HG03521 (cell line): ENCODE measurements at regions not wholly inside any gene's neighbourhood (a gene's known extent, or its start where the extent isn't known, plus 50 kb on each side); places are given as distances from the start of the nearest gene placed in this dataset.

Experiments used
- ATAC-seq: cut with Tn5 transposase; IDR thresholded peaks from one replicate; pipeline ENCODE4 v1.9.1; 2021; ENCODE audit warnings: mild to moderate bottlenecking, moderate library complexity; ENCODE audit not compliant: unreplicated experiment

DNA sequence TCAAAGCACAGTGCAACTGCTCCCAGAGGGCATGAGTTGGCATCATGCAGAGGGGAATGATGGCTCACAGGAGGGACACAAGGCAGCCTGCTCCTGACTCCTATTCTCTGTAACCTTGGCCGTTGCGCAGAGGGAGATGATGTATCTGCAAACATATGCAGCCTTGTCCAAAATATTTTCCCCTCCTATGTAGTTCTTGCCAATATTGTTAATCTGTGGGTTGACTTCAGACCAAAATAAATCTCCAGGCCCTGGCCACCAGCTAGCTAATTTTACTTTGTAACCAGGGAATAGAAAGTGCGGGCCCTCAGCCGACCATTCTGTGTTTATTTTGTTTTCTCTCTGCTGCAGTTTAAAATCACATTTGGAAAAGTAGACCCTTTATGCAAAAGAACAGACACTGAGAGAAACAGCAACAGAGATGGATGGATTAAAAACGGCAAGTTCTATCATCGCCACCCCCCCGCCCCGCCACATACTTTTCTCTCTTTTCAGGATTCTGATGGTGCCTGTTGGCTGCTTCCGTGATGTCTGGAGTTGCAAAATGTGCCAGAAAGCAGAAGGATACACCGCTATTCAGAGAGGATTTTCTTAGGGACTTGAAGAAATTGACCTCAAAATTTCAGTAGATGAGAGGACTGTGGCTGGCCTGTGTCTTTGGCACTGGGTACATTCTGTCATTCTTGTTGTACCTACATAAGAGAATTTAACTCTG is 185.3 kb upstream of the BCOR start:
- no peak for ATAC-seq

DNA sequence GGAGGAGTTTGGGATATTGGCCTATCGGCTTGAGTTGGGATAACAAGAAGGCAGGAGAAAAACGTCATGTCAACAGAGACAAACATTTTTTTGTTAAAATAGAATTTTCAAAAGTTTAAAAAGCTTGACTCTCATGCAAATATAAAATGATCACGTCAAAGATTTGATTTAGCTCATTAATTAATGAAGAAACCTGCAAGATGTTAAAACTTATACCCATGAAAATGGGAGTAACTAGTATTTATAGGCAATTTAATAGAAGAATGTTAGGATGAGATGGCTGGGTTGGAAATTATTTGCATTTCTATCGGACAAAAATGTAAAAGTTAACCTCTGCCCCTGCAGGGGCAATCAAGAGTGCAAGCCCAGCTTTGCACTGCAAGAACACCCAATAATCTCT is 184.6 kb upstream of the BCOR start:
- no peak for ATAC-seq

DNA sequence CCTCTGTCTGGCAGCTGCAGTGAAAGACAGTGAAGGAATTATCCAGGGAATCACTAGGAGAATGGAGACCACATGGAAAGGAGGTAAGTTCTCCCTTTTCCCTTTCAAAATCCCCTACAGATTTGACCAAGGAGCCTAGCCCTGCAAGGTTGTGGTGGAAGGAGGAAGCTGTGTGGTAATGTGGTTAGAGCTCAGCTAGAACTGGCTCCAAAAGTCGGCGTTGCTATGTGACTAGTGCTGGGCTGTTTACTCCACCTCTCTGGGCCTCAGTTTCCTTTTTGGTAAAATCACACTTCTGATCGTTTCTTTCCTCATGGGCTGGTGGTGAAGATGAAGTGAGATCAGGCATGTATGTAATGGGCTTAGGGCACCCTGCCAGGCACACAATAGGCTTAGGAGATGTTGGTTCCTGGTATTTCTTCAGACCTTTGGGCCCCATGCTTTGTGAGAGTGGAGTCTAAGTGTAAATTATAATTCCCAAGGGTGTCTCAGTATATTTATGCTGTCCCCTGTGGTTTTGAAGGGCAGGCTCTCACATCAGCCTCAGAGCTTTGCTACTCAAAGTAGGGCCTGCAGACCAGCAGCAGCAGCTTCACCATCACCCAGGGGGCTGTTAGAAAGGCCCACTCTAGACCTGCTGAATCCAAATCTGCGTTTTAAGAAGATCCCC is 183.7 kb upstream of the BCOR start:
- no peak for ATAC-seq

DNA sequence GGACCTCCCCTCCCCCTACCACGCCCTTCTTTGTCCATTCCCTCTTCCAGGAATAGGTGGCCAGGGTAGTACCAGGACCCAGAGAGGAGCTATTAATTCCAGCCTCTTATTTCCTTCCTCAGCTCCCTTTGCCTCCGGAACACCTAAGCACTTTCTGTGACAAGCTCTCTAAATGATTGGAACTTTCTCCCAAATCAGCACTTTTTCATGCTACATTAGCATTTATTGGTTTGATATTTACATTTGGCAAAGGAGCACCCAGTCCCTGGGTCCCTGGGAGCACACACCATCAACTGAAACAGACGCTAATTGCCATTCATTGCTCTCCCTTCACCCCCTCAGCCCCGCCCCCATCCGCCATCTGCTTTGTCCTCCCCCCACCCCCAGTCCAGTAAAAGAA is 182.0 kb upstream of the BCOR start:
- no peak for ATAC-seq

DNA sequence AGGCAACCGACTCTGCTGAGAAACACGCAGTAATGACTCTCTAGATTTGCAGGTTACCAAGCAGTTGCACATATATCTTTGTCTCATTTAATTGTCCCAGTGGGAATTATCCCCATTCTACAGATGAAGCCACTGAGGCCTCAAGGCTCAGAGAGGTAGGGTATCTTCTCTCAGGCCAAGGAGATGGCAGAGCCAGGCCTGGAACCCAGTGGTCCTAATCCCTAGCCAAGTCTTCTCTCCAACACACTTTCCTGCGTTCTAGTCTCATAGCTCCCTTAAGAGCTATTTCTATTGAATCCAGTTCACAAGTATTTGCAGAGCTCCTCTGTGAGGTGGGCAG is 181.3 kb upstream of the BCOR start:
- no peak for ATAC-seq

DNA sequence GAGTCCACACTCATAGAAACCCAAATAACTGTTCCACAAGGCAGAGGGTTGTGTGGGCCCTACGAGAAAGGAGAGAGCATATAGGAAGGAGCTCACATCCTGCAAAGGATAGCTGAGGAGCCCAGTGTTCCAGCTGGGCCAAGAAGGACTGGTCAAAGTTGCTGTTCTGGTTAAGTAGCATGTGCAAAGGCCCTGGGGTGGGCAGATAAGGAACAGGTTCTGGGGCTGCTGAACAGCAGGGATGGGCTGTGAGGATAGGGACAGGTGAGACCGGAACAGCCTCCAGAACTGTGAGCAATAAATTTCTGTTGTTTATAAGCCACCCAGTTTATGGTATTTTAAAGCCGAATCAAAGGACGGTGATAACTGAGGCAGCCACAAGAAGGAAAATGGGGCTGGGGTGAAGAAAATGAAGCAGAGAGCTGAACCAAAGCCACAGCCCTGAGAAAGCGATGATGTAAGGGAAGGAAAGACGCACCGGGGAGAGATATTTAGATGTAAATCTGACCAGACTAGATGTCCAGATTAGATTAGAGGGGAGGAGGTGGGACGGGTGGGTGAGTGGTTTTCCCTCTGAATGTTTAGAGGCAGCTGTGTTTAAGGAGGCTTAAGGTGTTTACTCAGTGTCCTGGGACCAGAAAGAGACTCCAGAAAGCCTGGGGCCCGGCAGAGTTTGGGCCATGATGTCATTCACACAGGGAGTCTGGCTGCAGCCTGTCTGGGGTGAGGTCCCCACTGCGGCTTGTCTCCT is 180.8 kb upstream of the BCOR start:
- no peak for ATAC-seq

DNA sequence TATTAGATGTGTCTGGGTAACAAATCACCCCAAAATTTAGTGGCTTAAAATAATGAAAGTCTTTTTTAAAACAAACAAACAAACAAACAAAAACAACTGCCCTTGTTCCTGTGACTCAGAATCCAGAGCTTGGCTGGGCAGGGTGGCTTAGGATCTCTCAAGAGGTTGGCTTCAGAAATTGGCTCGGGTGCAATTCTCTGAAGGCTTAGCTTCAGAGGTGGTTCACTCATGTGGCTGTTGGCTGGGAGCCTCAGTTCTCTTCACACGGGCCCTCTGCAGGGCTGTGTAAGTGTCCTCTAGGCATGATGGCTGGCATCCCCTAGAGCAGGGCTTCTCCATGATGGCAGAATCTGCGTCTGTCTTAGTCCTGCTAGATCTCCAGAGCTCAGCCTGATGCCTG is 179.9 kb upstream of the BCOR start:
- no peak for ATAC-seq

DNA sequence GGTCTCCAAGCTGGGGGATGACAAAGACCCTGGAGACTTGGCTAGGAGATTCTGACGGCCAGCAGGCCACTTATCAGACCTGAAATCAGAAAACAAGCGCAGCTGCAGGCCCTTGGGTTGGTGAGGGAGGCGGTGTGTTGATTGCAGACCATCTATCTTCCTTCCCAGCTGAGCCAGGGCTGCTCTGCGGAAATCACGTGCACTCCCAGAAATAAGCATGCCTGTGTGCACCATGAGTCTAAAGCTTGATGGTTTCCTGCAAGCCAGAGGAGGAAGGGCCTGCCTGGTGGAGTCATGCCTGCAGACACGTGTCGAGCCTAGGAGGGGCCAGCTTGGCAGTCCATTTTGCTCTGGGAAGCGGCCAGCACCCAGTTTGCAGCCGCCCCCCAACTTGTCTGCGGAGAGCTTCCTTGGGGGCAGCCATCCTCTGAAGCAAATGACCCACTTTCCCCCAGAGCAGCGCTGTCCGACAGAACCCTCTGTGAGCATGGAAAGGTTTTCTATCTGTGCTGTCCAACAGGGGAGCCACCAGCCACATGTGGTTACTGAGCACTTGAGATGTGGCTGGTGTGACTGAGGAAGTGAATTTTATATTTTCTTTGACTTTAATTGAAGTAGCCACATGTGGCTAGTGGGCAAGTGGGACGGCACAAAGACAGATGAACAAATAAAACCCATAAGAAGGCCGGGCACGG is 175.7 kb upstream of the BCOR start:
- no peak for ATAC-seq

DNA sequence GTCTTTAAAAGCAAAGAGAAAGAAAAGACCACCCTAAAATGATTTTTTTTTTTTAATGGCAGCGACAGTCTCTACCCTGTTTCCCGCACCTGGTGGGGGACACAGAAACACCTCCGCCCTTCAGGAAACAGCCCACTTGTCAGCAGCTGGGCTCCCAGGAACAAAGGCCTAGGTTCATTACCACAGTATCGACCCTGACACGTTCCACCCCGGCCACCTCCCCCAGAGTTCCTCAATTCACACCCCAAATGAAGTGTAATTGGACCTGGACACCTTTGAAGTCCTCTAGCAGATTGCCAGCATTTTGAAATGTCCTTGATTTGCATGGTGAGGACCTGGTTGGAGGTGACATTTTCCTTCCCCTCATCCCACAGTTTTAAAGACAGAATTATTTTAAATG is 175.0 kb upstream of the BCOR start:
- ATAC-seq = no peak

DNA sequence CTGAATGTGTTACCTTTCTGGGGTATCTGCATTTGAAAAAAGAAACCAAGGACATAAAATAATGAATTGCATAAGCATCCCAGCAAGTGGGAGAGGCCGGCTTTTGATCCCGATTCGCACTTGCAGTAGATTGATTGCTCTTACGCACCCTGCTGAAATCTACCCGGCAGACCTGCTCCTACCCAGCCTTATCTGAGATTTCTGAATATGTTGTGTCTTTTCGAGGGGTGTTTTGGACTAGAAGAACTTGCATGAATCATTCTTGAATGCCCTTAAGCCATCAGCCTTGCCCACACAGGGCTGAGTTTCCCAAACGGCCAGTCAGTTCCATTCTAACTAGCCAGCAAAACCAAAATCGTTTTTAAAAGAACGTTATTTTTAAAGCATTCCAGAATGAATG is 174.4 kb upstream of the BCOR start:
- ATAC-seq = no peak

DNA sequence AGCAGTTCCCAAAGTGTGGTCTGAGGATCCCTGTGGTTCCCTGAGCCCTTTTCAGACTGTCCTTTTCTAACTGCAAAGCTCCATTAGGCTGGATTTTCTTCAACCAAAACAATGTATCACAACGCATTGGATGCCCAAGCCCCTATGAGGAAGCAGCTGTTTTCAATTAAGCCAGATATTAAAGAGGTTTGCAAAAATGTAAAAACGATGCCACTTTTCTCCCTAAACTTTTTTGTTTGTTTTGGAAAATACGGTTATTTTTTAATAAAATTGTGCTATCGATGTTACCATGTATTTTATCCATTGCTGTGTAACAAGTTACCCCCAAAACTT is 170.4 kb upstream of the BCOR start:
- ATAC-seq = no peak

DNA sequence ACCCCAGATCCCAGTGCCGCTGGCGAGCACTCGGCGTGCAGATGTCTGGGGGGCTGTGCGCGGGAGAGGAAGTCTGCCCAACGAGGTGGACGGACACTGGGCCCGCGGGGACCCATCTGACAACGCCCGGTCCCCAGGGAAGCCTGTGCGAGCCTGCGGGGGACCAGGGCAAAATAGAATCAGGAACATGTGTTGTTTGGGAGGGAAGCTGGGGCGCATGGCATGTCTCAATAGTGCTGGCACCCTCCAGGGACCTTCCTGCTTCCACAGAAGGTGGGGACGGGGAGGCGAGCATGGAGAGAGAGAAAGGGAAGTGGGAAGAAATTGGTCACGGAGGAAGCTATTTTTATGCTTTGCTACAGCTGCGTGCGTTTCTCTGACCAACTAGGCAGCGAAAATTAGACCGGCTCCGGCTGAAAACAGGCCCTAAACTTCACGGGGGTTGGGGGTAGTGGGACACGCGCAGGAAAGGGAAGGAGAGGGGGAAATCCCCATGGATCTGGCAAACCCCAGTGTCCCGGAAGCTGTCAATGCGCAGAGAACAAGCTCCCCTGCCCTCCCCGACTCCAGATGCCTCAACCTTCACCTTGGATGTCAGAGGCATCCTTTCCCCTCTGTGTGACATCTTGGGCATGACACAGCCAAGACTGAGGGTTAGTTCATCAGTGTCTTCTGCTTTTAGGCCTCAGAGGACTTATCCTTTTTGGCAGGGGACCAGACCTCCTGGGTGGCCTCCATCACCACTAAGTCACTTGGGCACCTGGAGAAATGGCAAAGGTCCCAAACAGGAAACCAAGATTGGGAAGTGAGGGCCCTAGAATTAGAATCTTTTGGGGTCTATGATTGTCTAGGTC is 169.8 kb upstream of the BCOR start:
- ATAC-seq = no peak

DNA sequence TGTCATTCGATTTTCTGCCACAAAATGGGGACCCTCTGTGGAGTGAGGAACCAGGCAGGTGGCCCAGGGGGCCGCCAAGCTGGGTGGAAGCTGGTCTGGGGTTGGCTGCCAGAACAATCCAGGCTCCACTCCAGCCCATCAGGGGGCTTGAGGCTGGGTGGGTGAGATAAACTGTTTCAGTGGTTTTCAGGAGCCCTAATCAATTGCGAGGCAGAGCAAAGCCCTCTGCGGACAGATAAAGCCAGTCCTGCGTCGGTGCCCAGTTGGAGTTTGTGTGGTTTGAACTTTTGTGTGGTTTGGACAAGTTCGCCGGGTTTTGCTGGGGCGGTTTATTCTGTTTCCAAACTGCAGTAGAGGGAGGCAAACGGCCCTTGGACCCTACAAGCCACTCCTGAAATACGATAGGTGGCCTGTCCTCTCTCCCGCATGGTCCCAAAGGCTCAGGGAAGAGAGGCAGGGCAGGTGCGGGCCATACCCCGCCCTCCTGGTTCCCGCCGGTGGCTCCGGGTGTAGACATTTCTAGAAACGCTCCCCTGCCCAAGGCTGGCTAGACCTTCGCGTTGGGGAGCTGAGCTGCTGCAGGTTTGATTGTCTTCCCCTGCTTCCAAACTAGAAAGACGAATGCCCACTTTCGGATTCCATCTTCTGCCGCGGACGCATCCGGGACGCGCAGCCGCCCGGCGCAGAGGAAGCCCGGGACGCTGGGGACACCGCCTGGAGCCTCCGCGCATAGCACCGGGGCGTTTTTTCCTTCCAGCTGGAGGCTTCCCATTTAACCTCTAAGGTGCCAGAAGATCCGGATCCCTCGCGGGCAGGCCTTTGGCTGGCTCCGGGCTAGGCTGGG is 169.0 kb upstream of the BCOR start:
- ATAC-seq = no peak

DNA sequence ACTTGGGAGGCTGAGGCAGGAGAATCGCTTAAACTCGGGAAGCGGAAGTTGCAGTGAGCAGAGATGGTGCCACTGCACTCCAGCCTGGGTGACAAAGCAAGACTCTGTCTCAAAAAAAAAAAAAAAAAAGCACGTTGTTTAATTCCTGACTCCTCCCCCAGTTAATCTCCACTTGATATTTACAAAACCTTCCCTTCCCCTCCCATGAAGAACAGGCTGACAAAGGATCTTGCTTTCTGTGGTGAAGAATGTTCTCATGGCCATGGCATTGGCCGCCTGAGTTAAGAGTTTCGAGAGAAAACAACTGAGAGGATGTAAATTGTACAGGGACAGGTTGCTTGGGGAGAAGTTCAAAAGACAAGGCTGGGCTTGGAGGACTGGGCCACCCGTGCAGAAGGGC is 168.2 kb upstream of the BCOR start:
- ATAC-seq = no peak

DNA sequence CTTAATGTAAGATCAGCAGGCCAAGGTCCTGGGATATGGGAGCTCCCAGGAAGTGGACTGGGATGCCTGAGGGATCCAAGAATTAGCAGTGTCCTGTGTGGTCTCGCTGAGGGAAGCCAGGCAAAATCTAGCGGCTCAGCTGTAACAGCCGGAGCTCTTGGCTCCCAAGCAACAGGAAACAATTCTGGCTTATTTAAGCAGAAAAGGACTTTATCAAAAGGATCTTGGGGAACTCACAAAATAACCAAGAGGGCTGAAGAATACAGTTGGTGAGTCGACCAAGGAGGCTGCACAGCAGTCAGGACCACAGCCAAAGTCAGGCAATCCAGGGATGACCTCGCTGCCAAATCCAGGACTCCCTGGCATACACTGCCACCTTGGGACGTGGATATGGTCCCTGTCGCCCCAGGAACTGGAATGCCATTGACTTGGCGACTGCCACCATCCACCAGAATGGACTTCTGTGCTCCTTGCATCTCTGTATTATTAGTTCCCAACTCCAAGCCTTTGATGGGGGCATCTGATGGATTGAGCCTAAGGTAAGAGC is 165.3 kb upstream of the BCOR start:
- no peak for ATAC-seq

DNA sequence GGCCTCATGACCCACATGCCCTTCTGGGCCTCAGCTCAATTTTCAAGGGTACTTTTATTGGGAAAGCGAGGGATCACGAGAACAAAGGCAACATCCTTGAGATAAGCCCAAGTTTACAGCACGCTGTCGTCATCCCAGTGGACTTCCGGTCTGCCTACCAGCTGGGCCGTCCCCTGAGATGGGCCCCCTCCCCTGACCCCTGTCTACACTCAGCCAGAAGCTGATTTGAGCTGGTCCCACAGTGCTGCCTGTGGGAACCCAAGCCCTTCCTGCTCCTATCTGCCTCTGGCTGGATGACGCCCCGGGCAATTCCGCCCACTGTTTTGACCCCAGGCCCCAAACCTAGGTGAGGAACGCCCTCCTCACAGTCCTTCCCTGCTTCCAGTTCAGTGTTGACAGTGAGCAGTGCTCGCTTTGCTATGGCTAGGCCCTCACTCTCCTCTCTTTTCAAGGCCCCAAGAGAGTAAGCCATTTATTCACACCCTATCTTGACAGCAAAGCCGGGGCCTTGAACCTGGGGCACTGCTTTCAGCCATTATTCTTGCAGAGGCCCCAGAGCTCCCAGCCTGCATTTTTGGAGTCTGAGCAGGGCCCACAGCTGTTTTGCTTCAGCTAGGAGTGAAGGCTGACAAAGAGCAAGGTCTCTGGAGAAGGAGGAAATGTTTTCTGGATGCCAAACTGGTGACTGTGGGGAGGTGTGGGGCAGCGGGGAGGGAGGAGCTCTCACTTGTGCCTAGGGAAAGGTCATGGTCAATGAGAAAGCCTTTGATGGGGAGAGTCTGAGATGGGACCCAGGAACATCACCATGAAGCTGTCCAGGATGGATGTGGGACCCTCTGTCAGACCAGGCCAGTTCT is 164.6 kb upstream of the BCOR start:
- no peak for ATAC-seq

DNA sequence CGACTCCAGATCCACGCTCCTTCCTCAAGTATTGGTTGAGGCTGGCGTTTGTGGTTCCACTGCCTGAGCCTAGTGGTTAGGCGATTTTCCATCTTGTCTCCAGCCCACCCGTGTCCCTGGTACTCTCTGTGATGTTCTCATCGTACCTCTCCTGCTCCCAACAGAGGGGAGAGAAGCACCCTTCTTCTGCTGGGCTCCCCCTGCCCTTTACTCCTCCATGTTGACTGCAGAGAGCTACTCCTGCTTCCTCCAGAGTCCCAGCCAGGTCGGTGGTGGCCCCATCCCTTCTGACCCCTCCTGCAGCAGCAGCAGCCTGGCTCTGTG is 164.0 kb upstream of the BCOR start:
- ATAC-seq = no peak

DNA sequence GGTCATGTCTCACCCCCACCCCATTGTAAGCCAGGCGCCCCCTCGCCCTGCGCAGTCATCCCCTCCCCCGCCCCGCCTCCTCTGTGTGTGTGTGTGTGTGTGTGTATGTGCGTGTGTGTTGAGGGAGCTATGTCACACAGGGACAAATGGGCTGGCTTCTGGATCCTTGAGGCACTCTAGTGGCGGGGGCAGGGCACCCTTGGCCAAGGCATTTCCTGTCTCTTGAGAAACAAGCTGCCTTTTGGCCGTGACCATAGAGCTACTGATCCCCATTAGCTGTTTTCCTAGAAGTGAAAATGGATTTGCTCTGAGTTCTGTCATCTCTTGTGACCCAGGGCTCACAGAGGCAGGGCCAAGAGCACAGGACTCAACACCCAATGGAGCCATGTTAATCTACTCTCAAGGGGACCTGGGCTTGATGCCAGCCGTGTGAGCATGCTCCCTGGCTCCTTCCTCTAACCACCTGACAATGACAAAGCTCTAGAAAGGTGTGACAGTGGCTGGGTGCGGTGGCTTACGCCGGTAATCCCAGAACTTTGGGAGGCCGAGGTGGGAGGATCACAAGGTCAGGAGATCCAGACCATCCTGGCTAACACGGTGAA is 162.5 kb upstream of the BCOR start:
- ATAC-seq = no peak

DNA sequence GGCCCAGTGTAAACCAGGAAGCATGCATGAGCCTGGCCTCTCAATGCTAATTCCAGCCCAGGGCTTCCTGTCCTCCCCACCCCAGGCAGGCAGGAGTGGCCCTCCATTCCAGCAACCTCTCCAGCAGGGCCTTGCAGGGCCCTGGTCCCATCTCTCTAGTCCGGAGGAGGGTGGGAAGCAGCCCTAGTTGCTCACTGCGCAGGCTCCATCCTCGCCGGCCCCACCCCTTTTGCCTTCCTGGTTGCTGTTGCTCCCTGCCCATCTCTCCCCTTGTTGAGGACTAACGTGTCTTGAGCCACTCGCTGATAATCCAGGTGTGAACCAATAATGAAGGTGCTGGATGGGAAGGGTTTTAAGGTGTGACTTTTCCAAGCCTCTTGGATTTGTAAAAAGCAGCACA is 161.2 kb upstream of the BCOR start:
- no peak for ATAC-seq
